Upper lobe of left lung (tissue), 6 donors: ENCODE measurements at regions not wholly inside any gene's neighbourhood (a gene's known extent, or its start where the extent isn't known, plus 50 kb on each side); places are given as distances from the start of the nearest gene placed in this dataset.
A peak's percentile ranks its signal among the peaks of the same experiment; 100 is the strongest.
"Not testable (repeated sequence)": the region's sequence is repeated elsewhere in the genome, so short reads cannot be mapped to it uniquely, and the experiment has no call there.

Experiments
- ATAC-seq, 2 donors: fragments of 200-7000 bp; cut with Tn5 transposase; one replicate each; pipeline ENCODE4 v1.9.1; 2022; ENCODE audit warnings: mild to moderate bottlenecking in 2 of 2, moderate library complexity in 2 of 2; ENCODE audit not compliant: low FRiP score in 2 of 2
- DNase-seq, 2 donors: peaks; one replicate each; pipeline ENCODE4 v3.0.0-alpha.2; 2019 to 2020
- H3K27ac ChIP-seq, 4 donors: fragments of 200-600 bp; sonication (generic); one replicate each; pipeline ENCODE4 v1.5.1; 2016 to 2019
- H3K27me3 ChIP-seq, 4 donors: fragments of 200-600 bp; sonication (generic); one replicate each; pipeline ENCODE4 v1.5.1; 2017 to 2019
- H3K36me3 ChIP-seq, 4 donors: fragments of 200-600 bp; sonication (generic); one replicate each; pipeline ENCODE4 v1.5.1; 2016 to 2019
- H3K4me1 ChIP-seq, 4 donors: fragments of 200-600 bp; sonication (generic); one replicate each; pipeline ENCODE4 v1.5.1; 2018 to 2019
- H3K4me3 ChIP-seq, 4 donors: fragments of 200-600 bp; sonication (generic); one replicate each; pipeline ENCODE4 v1.5.1; 2017 to 2019; ENCODE audit warnings: mild to moderate bottlenecking in 2 of 4, moderate library complexity in 1 of 4
- H3K9me3 ChIP-seq, 4 donors: fragments of 200-600 bp; sonication (generic); one replicate each; pipeline ENCODE4 v1.5.1; 2018 to 2019
- CTCF ChIP-seq, 6 experiments: fragments of 450-650 bp in 4 of 6; fragments of 200-600 bp in 2 of 6; sonication (generic) in 2 of 6; IDR thresholded peaks; one replicate each; pipeline ENCODE4 v1.5.1; 2016 to 2019; ENCODE audit warnings: antibody characterized with exemption in 6 of 6
- EP300 ChIP-seq, 4 donors: sonication (generic); formaldehyde crosslinking; IDR thresholded peaks; one replicate each; pipeline ENCODE4 v1.5.1; 2017; ENCODE audit warnings: antibody characterized with exemption in 4 of 4, control low read depth in 2 of 4
- POLR2A ChIP-seq, 4 donors: fragments of 450-650 bp; IDR thresholded peaks; one replicate each; pipeline ENCODE4 v1.5.1; 2016 to 2017; ENCODE audit warnings: antibody characterized with exemption in 4 of 4, mild to moderate bottlenecking in 2 of 4
- POLR2AphosphoS5 ChIP-seq, 2 donors: sonication (generic); formaldehyde crosslinking; IDR thresholded peaks; one replicate each; pipeline ENCODE4 v1.5.1; 2017; ENCODE audit warnings: antibody characterized with exemption in 2 of 2
- WGBS, 2 donors: methylation state at CpG; one replicate each; pipeline ENCODE4 v1.1.5; 2017 to 2018; 5-methylcytosine and 5-hydroxymethylcytosine counted together
- donor health status: DM: no; HTN: no; CAD: no; lungs with moderate emphysema.
- donor health status: DM: no; HTN: yes; CAD: no; lungs with severe emphysema.

- Histone ChIP-seq H3K9me3 (no peaks in the 10 kb centered on the region), H3K4me1 (no peaks in the 10 kb centered on the region), H3K27me3 (no peaks in the 10 kb centered on the region), H3K27ac (no peak overlapping the region), H3K4me3 (no peak overlapping the region), H3K36me3 (no peaks in the 10 kb centered on the region)
- TF ChIP-seq EP300 (IDR thresholded peaks at IDR 0.05), result no peak
- TF ChIP-seq POLR2A (IDR thresholded peaks at IDR 0.05), result no peak
- no peak for TF ChIP-seq POLR2AphosphoS5 (IDR thresholded peaks at IDR 0.05)
- TF ChIP-seq CTCF (IDR thresholded peaks at IDR 0.05), result no peak
- no peak for ATAC-seq
- 90 to 91% methylated on average over 4 of the region's 4 CpGs for WGBS, 2 donors
- no peak for DNase-seq
These were observed 67.8 kb upstream of the IL33 start for GRCh38 chr9:6147846-6148245.

GRCh38 chr9:6144947-6145346 lies 70.7 kb upstream of the IL33 start:
- ATAC-seq, result no peak
- Histone ChIP-seq H3K36me3 (no peaks in the 10 kb centered on the region), H3K27me3 (no peaks in the 10 kb centered on the region), H3K4me3 (no peak overlapping the region), H3K4me1 (no peaks in the 10 kb centered on the region), H3K9me3 (no peaks in the 10 kb centered on the region), H3K27ac (no peak overlapping the region)
- WGBS, 2 donors, result 56 to 100% methylated on average over 1 of the region's 1 CpG
- no peak for TF ChIP-seq POLR2AphosphoS5 (IDR thresholded peaks at IDR 0.05)
- no peak for TF ChIP-seq POLR2A (IDR thresholded peaks at IDR 0.05)
- TF ChIP-seq EP300 (IDR thresholded peaks at IDR 0.05), result no peak
- no peak for TF ChIP-seq CTCF (IDR thresholded peaks at IDR 0.05)
- no peak for DNase-seq

GRCh38 chr9:6142799-6143454 lies 72.7 kb upstream of the IL33 start:
- Histone ChIP-seq H3K9me3 (no peaks in the 10 kb centered on the region), H3K27me3 (no peaks in the 10 kb centered on the region), H3K36me3 (no peaks in the 10 kb centered on the region), H3K27ac (no peak overlapping the region), H3K4me1 (no peaks in the 10 kb centered on the region), H3K4me3 (no peak overlapping the region)
- no peak for DNase-seq
- ATAC-seq, result no peak
- TF ChIP-seq POLR2A (IDR thresholded peaks at IDR 0.05) (no peak), CTCF (IDR thresholded peaks at IDR 0.05) (no peak), POLR2AphosphoS5 (IDR thresholded peaks at IDR 0.05) (no peak), EP300 (IDR thresholded peaks at IDR 0.05) (no peak)

GRCh38 chr9:6135780-6136179 lies 79.8 kb upstream of the IL33 start:
- H3K4me1 ChIP-seq, H3K9me3 ChIP-seq, H3K4me3 ChIP-seq, H3K36me3 ChIP-seq, ATAC-seq, H3K27me3 ChIP-seq, H3K27ac ChIP-seq: not testable (repeated sequence)
- 89 to 94% methylated on average over 16 to 19 of the region's 25 CpGs for WGBS, 2 donors
- DNase-seq, result peak in 1 of 2 donors; percentile 37

- WGBS, 2 donors, result 36 to 66% methylated on average over 2 of the region's 2 CpGs
- Histone ChIP-seq H3K36me3 (no peaks in the 10 kb centered on the region), H3K4me3 (no peak overlapping the region), H3K27ac (no peak overlapping the region), H3K9me3 (no peaks in the 10 kb centered on the region), H3K27me3 (no peaks in the 10 kb centered on the region), H3K4me1 (no peaks in the 10 kb centered on the region)
- TF ChIP-seq POLR2A (IDR thresholded peaks at IDR 0.05) (no peak), POLR2AphosphoS5 (IDR thresholded peaks at IDR 0.05) (no peak), CTCF (IDR thresholded peaks at IDR 0.05) (no peak), EP300 (IDR thresholded peaks at IDR 0.05) (no peak)
- DNase-seq (no peak), ATAC-seq (no peak)
These were observed 80.9 kb upstream of the IL33 start for GRCh38 chr9:6134661-6135180.
